HepG2 (cell line): ENCODE measurements at regions not wholly inside any gene's neighbourhood (a gene's known extent, or its start where the extent isn't known, plus 50 kb on each side); places are given as distances from the start of the nearest gene placed in this dataset.

ENCODE experiments used
- ATAC-seq: fragments of 200-7000 bp; cut with Tn5 transposase; 3 replicates; pipeline ENCODE4 v1.9.1; 2020; ENCODE audit warnings: mild to moderate bottlenecking, moderate library complexity
- BruUV-seq: library from RNA; stranded (reverse); fragments of 400-500 nt; replicated peaks from 2 replicates; lab custom pipeline; 2021; lab: Mats Ljungman, UMichigan
- CTCF ChIA-PET: fragments of 300-600 bp; formaldehyde crosslinking; extraction: SDS; loops from one replicate; lab custom pipeline; 2021; ENCODE audit warnings: low total read pairs, inconsistent platforms, low intra/inter-chr PET ratio; lab: Yijun Ruan, JAX
- POLR2A ChIA-PET: fragments of 350-600 bp; sonication (Branson Sonifier 250); formaldehyde crosslinking; loops from one replicate; lab custom pipeline; 2020; ENCODE audit warnings: antibody characterized with exemption, inconsistent platforms; lab: Yijun Ruan, JAX
- DNase-seq: peaks from one replicate; pipeline ENCODE4 v3.0.0-alpha.2; 2015; ENCODE audit warnings: low spot score
- FAIRE-seq: peaks from 3 replicates; lab custom pipeline; 2011; peaks lifted over from hg19 to GRCh38; lab: Jason Lieb, UNC
- H2AFZ ChIP-seq: one replicate; pipeline ENCODE4 v1.6.1; 2011; ENCODE audit warnings: low read length, inconsistent platforms
- H3K27ac ChIP-seq: fragments of 300-600 bp; 3 replicates; pipeline ENCODE4 v1.8.0; 2011; ENCODE audit warnings: mixed run types, mild to moderate bottlenecking, mixed read lengths, low read length, inconsistent platforms; ENCODE audit not compliant: insufficient read depth; ENCODE audit errors: extremely low read length
- H3K27me3 ChIP-seq, 2 experiments: fragments of 200-600 bp in 1 of 2; 2 replicates in 1 of 2; 3 replicates in 1 of 2; pipeline versions ENCODE4 v1.6.0 to v1.8.0; 2011; ENCODE audit warnings: low read length in 2 of 2, mild to moderate bottlenecking in 2 of 2, moderate library complexity in 2 of 2, inconsistent platforms in 1 of 2; ENCODE audit not compliant: insufficient read depth in 2 of 2, control insufficient read depth in 1 of 2
- H3K36me3 ChIP-seq, 2 experiments: fragments of 200-600 bp in 1 of 2; replicated peaks in 1 of 2; 2 replicates in 1 of 2; 3 replicates in 1 of 2; pipeline versions ENCODE4 v1.5.1 to v1.8.0; 2011; ENCODE audit warnings: low read length in 2 of 2, inconsistent platforms in 1 of 2; ENCODE audit not compliant: insufficient read depth in 2 of 2, control insufficient read depth in 1 of 2
- H3K4me1 ChIP-seq: 2 replicates; pipeline ENCODE4 v1.5.1; 2012; ENCODE audit warnings: low read length, inconsistent platforms; ENCODE audit not compliant: insufficient read depth
- H3K4me2 ChIP-seq: 2 replicates; pipeline ENCODE4 v1.6.0; 2011; ENCODE audit warnings: low read depth, low read length, inconsistent platforms
- H3K4me3 ChIP-seq, 3 experiments: fragments of 200-600 bp in 1 of 3; sonication (generic), shearing (Covaris generic) in 1 of 3; replicated peaks in 1 of 3; 2 replicates each; pipeline ENCODE4 v1.5.1; 2011 to 2016; ENCODE audit warnings: low read length in 3 of 3, inconsistent platforms in 2 of 3, low read depth in 2 of 3, mild to moderate bottlenecking in 2 of 3, control low read depth in 1 of 3, mixed read lengths in 1 of 3; ENCODE audit not compliant: insufficient read depth in 1 of 3
- H3K79me2 ChIP-seq: one replicate; pipeline ENCODE4 v1.6.1; 2011; ENCODE audit warnings: low read length, inconsistent platforms; ENCODE audit not compliant: insufficient read depth
- H3K9ac ChIP-seq: 2 replicates; pipeline ENCODE4 v1.6.0; 2011; ENCODE audit warnings: mild to moderate bottlenecking, low read depth, low read length, inconsistent platforms; ENCODE audit not compliant: insufficient read depth
- H3K9me3 ChIP-seq: 2 replicates; pipeline ENCODE4 v1.5.1; 2012; ENCODE audit warnings: mild to moderate bottlenecking, low read length
- H4K20me1 ChIP-seq: 2 replicates; pipeline ENCODE4 v1.6.0; 2011; ENCODE audit warnings: inconsistent platforms, mild to moderate bottlenecking, low read length, moderate library complexity; ENCODE audit not compliant: insufficient read depth
- MYPOP ChIP-seq: sonication (generic); formaldehyde crosslinking; IDR thresholded peaks from 2 replicates; pipeline ENCODE4 v1.8.1; 2023; ENCODE audit warnings: mild to moderate bottlenecking, moderate library complexity, missing genetic modification reagents
- SUZ12 ChIP-seq: fragments of 150-350 bp; IDR thresholded peaks from 2 replicates; pipeline ENCODE4 v1.6.1; 2014; ENCODE audit warnings: low read depth, low read length
- TFDP2 ChIP-seq: sonication (generic); formaldehyde crosslinking; IDR thresholded peaks from 2 replicates; pipeline ENCODE4 v1.4.0; 2020; ENCODE audit warnings: missing genetic modification reagents
- TMF1 ChIP-seq: sonication (generic); formaldehyde crosslinking; IDR thresholded peaks from 2 replicates; pipeline ENCODE4 v1.8.1; 2022; ENCODE audit warnings: low read depth, missing genetic modification reagents
- U2AF1 ChIP-seq: fragments of 200-400 bp; formaldehyde crosslinking; optimal IDR thresholded peaks from 2 replicates; pipeline ENCODE3; 2017; ENCODE audit warnings: mild to moderate bottlenecking, low read depth, low read length
- ZNF572 ChIP-seq: sonication (generic); formaldehyde crosslinking; IDR thresholded peaks from 2 replicates; pipeline ENCODE4 v1.5.1; 2020; ENCODE audit warnings: mild to moderate bottlenecking, missing genetic modification reagents
- WGBS: methylation state at CpG from one replicate; pipeline ENCODE4 v1.1.6; 2017; ENCODE audit warnings: low lambda C conversion rate; 5-methylcytosine and 5-hydroxymethylcytosine counted together
- in situ Hi-C: cut with HindIII; loops from 2 replicates; pipeline ENCODE4 v1.10.0; 2017; ENCODE audit warnings: low pct_unique_long_range_greater_than_20kb; ENCODE audit not compliant: extremely low pct_ligation_motif_present
- intact Hi-C: fragments of 100-400 bp; cut with micrococcal nuclease; formaldehyde crosslinking; loops from one replicate; pipeline ENCODE4 v1.10.0; 2022; ENCODE audit not compliant: unreplicated experiment

- Histone ChIP-seq H2AFZ (no peak overlapping the region), H3K27ac (no peak overlapping the region), H3K9ac (no peak overlapping the region), H3K4me2 (no peak overlapping the region), H3K27me3 (peaks cover 1 to 22% of the 10 kb centered on the region in 2 experiments; a peak in 4 of 5 replicates), H4K20me1 (no peaks in the 10 kb centered on the region), H3K4me1 (no peaks in the 10 kb centered on the region), H3K36me3 (no peaks in the 10 kb centered on the region), H3K79me2 (no peaks in the 10 kb centered on the region)
- FAIRE-seq, result no peak
- in situ Hi-C loops, result no loop called here
- CTCF ChIA-PET, result no interaction called here
- no TSS peak for BruUV-seq
- no peak for TF ChIP-seq ZNF572
- no peak for TF ChIP-seq SUZ12
- TF ChIP-seq, all 625 proteins: peak for 0
- intact Hi-C loops, result no loop called here
- POLR2A ChIA-PET, result no interaction called here
- WGBS, result 22% methylated on average over 5 of the region's 5 CpGs
- ATAC-seq (no peak), DNase-seq (no peak)
- Histone ChIP-seq H3K4me3 (no peak overlapping the region), H3K9me3 (peaks cover 14% of the 10 kb centered on the region)
These were observed 153.2 kb upstream of the THBS2 start for GRCh38 chr6:169406804-169407203.

- Histone ChIP-seq H3K4me1 (no peaks in the 10 kb centered on the region), H3K27ac (no peak overlapping the region), H4K20me1 (no peaks in the 10 kb centered on the region), H3K79me2 (no peaks in the 10 kb centered on the region), H3K4me3 (no peak overlapping the region), H2AFZ (no peak overlapping the region), H3K9me3 (peaks cover 14% of the 10 kb centered on the region), H3K27me3 (peaks cover 1 to 20% of the 10 kb centered on the region in 2 experiments; a peak in 4 of 5 replicates), H3K9ac (no peak overlapping the region), H3K36me3 (no peaks in the 10 kb centered on the region), H3K4me2 (no peak overlapping the region)
- no TSS peak for BruUV-seq
- CTCF ChIA-PET, result no interaction called here
- FAIRE-seq (no peak), DNase-seq (no peak), ATAC-seq (no peak)
- intact Hi-C loops (no loop called here), in situ Hi-C loops (no loop called here)
- TF ChIP-seq TFDP2 (no peak), U2AF1 (no peak), TMF1 (CRISPR knock-in tag) (no peak), MYPOP (no peak)
- POLR2A ChIA-PET, result no interaction called here
- WGBS, result 40% methylated on average over 2 of the region's 2 CpGs
These were observed 152.4 kb upstream of the THBS2 start for GRCh38 chr6:169406034-169406433.
